ENCODE measurements at regions not wholly inside any gene's neighbourhood (a gene's known extent, or its start where the extent isn't known, plus 50 kb on each side); places are given as distances from the start of the nearest gene placed in this dataset.

- H2AK5ac ChIP-seq (ENCODE audit: low read depth, low read length) = no peak overlapping the region
- ChIA-PET CTCF (no interaction called here), POLR2A (ENCODE audit: unreplicated experiment) (no interaction called here)
- H3K79me1 ChIP-seq (ENCODE audit: low read depth in 1 of 2, low read length in 2 of 2) = no peaks in the 10 kb centered on the region
- H3K36me3 ChIP-seq (ENCODE audit: control insufficient read depth, insufficient read depth, low read length) = no peaks in the 10 kb centered on the region
- H3K4me1 ChIP-seq (ENCODE audit: control insufficient read depth, insufficient read depth, low read length) = no peaks in the 10 kb centered on the region
- H4K91ac ChIP-seq (ENCODE audit: insufficient read depth, low read depth, low read length) = no peak overlapping the region
- no peak overlapping the region for H3K18ac ChIP-seq (ENCODE audit: low read depth, low read length)
- no peak for ATAC-seq (ENCODE audit: low read depth)
- no peak overlapping the region for H3K4ac ChIP-seq (ENCODE audit: low read depth, low read length)
- DNase-seq = no peak
- no peak overlapping the region for H3K4me2 ChIP-seq (ENCODE audit: low read depth, low read length)
- no peak overlapping the region for H2AK9ac ChIP-seq (replicated peaks; ENCODE audit: low read depth, low read length, poor library complexity)
- WGBS, 2 experiments (ENCODE audit: extremely low coverage in 2 of 2, insufficient read length in 1 of 2) = no CpG with 5 or more reads among the region's 7 CpGs
- H3K56ac ChIP-seq (ENCODE audit: extremely low read depth, insufficient read depth, low read length) = no peak overlapping the region
- no peak overlapping the region for H4K8ac ChIP-seq (ENCODE audit: low read depth in 2 of 2, low read length in 2 of 2)
- no peak overlapping the region for H3K23ac ChIP-seq (ENCODE audit: low read depth, low read length)
- no peak overlapping the region for H2AFZ ChIP-seq (replicated peaks; ENCODE audit: low read length, poor library complexity)
- no peak overlapping the region for H3K4me3 ChIP-seq (ENCODE audit: insufficient read depth, low read depth, low read length)
- in situ Hi-C loops (cut with MboI; ENCODE audit: low sequenced_read_pairs) = no loop called here
- TF ChIP-seq RFX5 (IDR thresholded peaks at IDR 0.05; ENCODE audit: low read depth, low read length) = no peak
- intact Hi-C loops (cut with micrococcal nuclease) = no loop called here
- H3K9me3 ChIP-seq (ENCODE audit: control insufficient read depth, insufficient read depth, low read length) = peaks cover 30% of the 10 kb centered on the region
- H3K27me3 ChIP-seq (ENCODE audit: control insufficient read depth, insufficient read depth, low read length) = no peaks in the 10 kb centered on the region
- dilution Hi-C loops (cut with HindIII; ENCODE audit: low sequenced_read_pairs, unreplicated experiment) = no loop called here
- H3K27ac ChIP-seq (ENCODE audit: insufficient read depth, low read length) = no peak overlapping the region
- no peak overlapping the region for H4K5ac ChIP-seq (ENCODE audit: low read depth, low read length)
- no peak overlapping the region for H2BK15ac ChIP-seq (ENCODE audit: low read depth, low read length)
- no peak overlapping the region for H2BK5ac ChIP-seq (ENCODE audit: low read depth, low read length, poor library complexity, severe bottlenecking)
- H2BK120ac ChIP-seq (ENCODE audit: low read depth, low read length) = no peak overlapping the region
- no peaks in the 10 kb centered on the region for H3K9me1 ChIP-seq (ENCODE audit: insufficient read depth, low read length)
- BruUV-seq (replicated peaks) = no TSS peak
- no peak overlapping the region for H3K9ac ChIP-seq (ENCODE audit: low read depth, low read length)
- no peaks in the 10 kb centered on the region for H4K20me1 ChIP-seq (ENCODE audit: insufficient read depth, low read length)
- no peak overlapping the region for H2BK20ac ChIP-seq (ENCODE audit: low read depth, low read length)
- no peak overlapping the region for H3K14ac ChIP-seq (replicated peaks; ENCODE audit: low read depth, low read length)
Measured at GRCh38 chr22:47435826-47436225, 673.4 kb downstream of the TBC1D22A start.

Data from IMR-90 (cell line).